ENCODE measurements at regions not wholly inside any gene's neighbourhood (a gene's known extent, or its start where the extent isn't known, plus 50 kb on each side); places are given as distances from the start of the nearest gene placed in this dataset.

GRCh38 chr5:147956842-147957223 is 50.5 kb upstream of the C5orf46 start:
- no peak for TF ChIP-seq CTCF (IDR thresholded peaks at IDR 0.05; ENCODE audit: extremely low read depth in 1 of 2, insufficient read depth in 1 of 2, low read depth in 1 of 2, low read length in 2 of 2)
- no peak for TF ChIP-seq POLR2A (IDR thresholded peaks at IDR 0.05; ENCODE audit: low read depth, low read length)
- TF ChIP-seq POLR2AphosphoS5 (IDR thresholded peaks at IDR 0.05; ENCODE audit: insufficient read depth, low read depth, low read length): no peak
- TF ChIP-seq MYC (IDR thresholded peaks at IDR 0.05; ENCODE audit: low read depth, low read length): no peak
- no peak for TF ChIP-seq FOS (IDR thresholded peaks at IDR 0.05; ENCODE audit: borderline replicate concordance, insufficient read depth, low read length)
- no peak for TF ChIP-seq EZH2 (IDR thresholded peaks at IDR 0.05; ENCODE audit: borderline replicate concordance, low read depth, low read length, severe bottlenecking)
- TF ChIP-seq JUN (IDR thresholded peaks at IDR 0.05; ENCODE audit: borderline replicate concordance, insufficient read depth, insufficient read length, low read depth): no peak
- TF ChIP-seq GATA2 (IDR thresholded peaks at IDR 0.05; ENCODE audit: insufficient read depth, insufficient read length, low read depth, low read length): no peak

All from endothelial cell of umbilical vein (primary cell).